BJ (cell line): ENCODE measurements at regions not wholly inside any gene's neighbourhood (a gene's known extent, or its start where the extent isn't known, plus 50 kb on each side); places are given as distances from the start of the nearest gene placed in this dataset.

Experiments
- CTCF ChIA-PET: fragments of 350-600 bp; formaldehyde crosslinking; extraction: SDS; loops from one replicate; lab custom pipeline; 2021; ENCODE audit warnings: antibody characterized with exemption, inconsistent platforms; lab: Yijun Ruan, JAX
- POLR2A ChIA-PET: fragments of 300-600 bp; sonication (Branson Sonifier 250); formaldehyde crosslinking; extraction: SDS; loops from one replicate; lab custom pipeline; 2021; ENCODE audit warnings: antibody characterized with exemption; lab: Charles Lee
- DNase-seq: peaks from one replicate; pipeline ENCODE4 v3.0.0-alpha.2; 2011; ENCODE audit warnings: low read depth
- H3K27me3 ChIP-seq: 2 replicates; pipeline ENCODE4 v1.6.0; 2011; ENCODE audit warnings: low read length; ENCODE audit not compliant: control insufficient read depth, insufficient read depth
- H3K36me3 ChIP-seq: 2 replicates; pipeline ENCODE4 v1.5.1; 2011; ENCODE audit warnings: low read length; ENCODE audit not compliant: control insufficient read depth, insufficient read depth
- H3K4me3 ChIP-seq: 2 replicates; pipeline ENCODE4 v1.5.1; 2011; ENCODE audit warnings: low read depth, mild to moderate bottlenecking, control low read depth, low read length
- CTCF ChIP-seq: IDR thresholded peaks from 2 replicates; pipeline ENCODE4 v1.5.1; 2011; ENCODE audit warnings: low read depth, mild to moderate bottlenecking, control low read depth, inconsistent platforms, low read length, moderate library complexity; ENCODE audit not compliant: insufficient read depth

GRCh38 chr5:167696558-167697314 is 594.7 kb upstream of the WWC1 start:
- no peak for TF ChIP-seq CTCF
- DNase-seq = no peak
- CTCF ChIA-PET = interaction anchor here (1.2 kb wide), 1 partner anchor 25 kb away, joined by 9 read pairs; no protein-coding TSS in a partner anchor
- H3K27me3 ChIP-seq = no peaks in the 10 kb centered on the region
- no peaks in the 10 kb centered on the region for H3K36me3 ChIP-seq
- no peak overlapping the region for H3K4me3 ChIP-seq
- POLR2A ChIA-PET = no interaction called here

- CTCF ChIA-PET = interaction anchor here (1.1 to 1.3 kb wide), 2 partner anchors 69 to 119 kb away, joined by 3 to 4 read pairs; no protein-coding TSS in a partner anchor
- H3K4me3 ChIP-seq = no peak overlapping the region
- no peaks in the 10 kb centered on the region for H3K36me3 ChIP-seq
- no peaks in the 10 kb centered on the region for H3K27me3 ChIP-seq
- POLR2A ChIA-PET = interaction anchor here (0.6 to 1.0 kb wide), 3 partner anchors 11 to 126 kb away, joined by 3 to 24 read pairs (median 3); no protein-coding TSS in a partner anchor
- peak; percentile 99 for DNase-seq
- TF ChIP-seq CTCF = no peak
These were observed 592.0 kb upstream of the WWC1 start for GRCh38 chr5:167699432-167699831.

GRCh38 chr5:167701051-167701450 is 590.4 kb upstream of the WWC1 start:
- ChIA-PET POLR2A (interaction anchor here (0.5 to 0.7 kb wide), 3 partner anchors 11 to 370 kb away, joined by 3 to 16 read pairs (median 6); no protein-coding TSS in a partner anchor), CTCF (no interaction called here)
- no peak for TF ChIP-seq CTCF
- Histone ChIP-seq H3K4me3 (no peak overlapping the region), H3K36me3 (no peaks in the 10 kb centered on the region), H3K27me3 (no peaks in the 10 kb centered on the region)
- DNase-seq = no peak

GRCh38 chr5:167702014-167702413 is 589.4 kb upstream of the WWC1 start:
- Histone ChIP-seq H3K36me3 (no peaks in the 10 kb centered on the region), H3K4me3 (no peak overlapping the region), H3K27me3 (no peaks in the 10 kb centered on the region)
- ChIA-PET CTCF (interaction anchor here (1.3 kb wide), 1 partner anchor 20 kb away, joined by 3 read pairs; no protein-coding TSS in a partner anchor), POLR2A (no interaction called here)
- TF ChIP-seq CTCF = no peak
- DNase-seq = no peak

- no peak for DNase-seq
- Histone ChIP-seq H3K27me3 (no peaks in the 10 kb centered on the region; the same call in 1 of the 2 replicates), H3K4me3 (no peak overlapping the region), H3K36me3 (no peaks in the 10 kb centered on the region)
- no peak for TF ChIP-seq CTCF
- CTCF ChIA-PET = no interaction called here
- POLR2A ChIA-PET = no interaction called here
These were observed 583.0 kb upstream of the WWC1 start for GRCh38 chr5:167708449-167708848.
